ENCODE measurements at regions not wholly inside any gene's neighbourhood (a gene's known extent, or its start where the extent isn't known, plus 50 kb on each side); places are given as distances from the start of the nearest gene placed in this dataset.

GRCh38 chr6:27678469-27678868 lies 205.6 kb upstream of the ZNF184 start:
- peaks cover 19% of the 10 kb centered on the region for H3K23me2 ChIP-seq (ENCODE audit: insufficient read length, low read depth, low read length, poor library complexity, severe bottlenecking)
- no peak for DNase-seq
- TF ChIP-seq, protein P1, sequence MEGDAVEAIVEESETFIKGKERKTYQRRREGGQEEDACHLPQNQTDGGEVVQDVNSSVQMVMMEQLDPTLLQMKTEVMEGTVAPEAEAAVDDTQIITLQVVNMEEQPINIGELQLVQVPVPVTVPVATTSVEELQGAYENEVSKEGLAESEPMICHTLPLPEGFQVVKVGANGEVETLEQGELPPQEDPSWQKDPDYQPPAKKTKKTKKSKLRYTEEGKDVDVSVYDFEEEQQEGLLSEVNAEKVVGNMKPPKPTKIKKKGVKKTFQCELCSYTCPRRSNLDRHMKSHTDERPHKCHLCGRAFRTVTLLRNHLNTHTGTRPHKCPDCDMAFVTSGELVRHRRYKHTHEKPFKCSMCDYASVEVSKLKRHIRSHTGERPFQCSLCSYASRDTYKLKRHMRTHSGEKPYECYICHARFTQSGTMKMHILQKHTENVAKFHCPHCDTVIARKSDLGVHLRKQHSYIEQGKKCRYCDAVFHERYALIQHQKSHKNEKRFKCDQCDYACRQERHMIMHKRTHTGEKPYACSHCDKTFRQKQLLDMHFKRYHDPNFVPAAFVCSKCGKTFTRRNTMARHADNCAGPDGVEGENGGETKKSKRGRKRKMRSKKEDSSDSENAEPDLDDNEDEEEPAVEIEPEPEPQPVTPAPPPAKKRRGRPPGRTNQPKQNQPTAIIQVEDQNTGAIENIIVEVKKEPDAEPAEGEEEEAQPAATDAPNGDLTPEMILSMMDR (conservative IDR thresholded peaks at IDR 0.05) = no peak
- Mint-ChIP-seq H3K4me1 (peaks cover 18 to 22% of the 10 kb centered on the region in 2 experiments), H3K27ac (no peak overlapping the region), H3K9me3 (no peaks in the 10 kb centered on the region; a peak in 1 of 5 replicates), H3K27me3 (ENCODE audit: low read depth) (peaks cover 77% of the 10 kb centered on the region), H3K4me3 (peak overlapping the region in 1 of 2 experiments; percentile 88; a peak in 3 of 5 replicates), H3K36me3 (ENCODE audit: insufficient read depth in 1 of 3, low read depth in 3 of 3) (no peaks in the 10 kb centered on the region)
- no peaks in the 10 kb centered on the region for H3K4me1 ChIP-seq (ENCODE audit: insufficient read depth, low read length)
- no peak overlapping the region for H2BK5ac ChIP-seq (ENCODE audit: insufficient read length, low read length)
- no peak overlapping the region for H4K5ac ChIP-seq (ENCODE audit: insufficient read length, low read depth, low read length)
- H2AK5ac ChIP-seq (ENCODE audit: insufficient read length, low read length) = no peak overlapping the region
- H3K14ac ChIP-seq (ENCODE audit: insufficient read depth, low read length) = no peak overlapping the region
- no peak overlapping the region for H3K56ac ChIP-seq (ENCODE audit: insufficient read length, low read depth, low read length)
- no peak overlapping the region for H2BK12ac ChIP-seq (ENCODE audit: insufficient read length, low read depth, low read length)
- H3K27me3 ChIP-seq (ENCODE audit: insufficient read depth, low read length) = peaks cover 16% of the 10 kb centered on the region; the same call in 1 of the 2 replicates
- H3K9me3 ChIP-seq (ENCODE audit: control insufficient read depth, low read depth, low read length) = no peaks in the 10 kb centered on the region
- H3K18ac ChIP-seq (ENCODE audit: insufficient read length, low read depth, low read length) = no peak overlapping the region
- H3K27ac ChIP-seq (ENCODE audit: insufficient read length, low read depth, low read length) = no peak overlapping the region
- H3K4ac ChIP-seq (ENCODE audit: low read depth, low read length) = no peak overlapping the region
- no peaks in the 10 kb centered on the region for H3K79me1 ChIP-seq (ENCODE audit: insufficient read depth, low read depth, low read length, poor library complexity, severe bottlenecking)
- no peak overlapping the region for H3T11ph ChIP-seq (ENCODE audit: low read length)
- H2BK15ac ChIP-seq (ENCODE audit: low read depth, low read length) = no peak overlapping the region
- no peak overlapping the region for H3K4me2 ChIP-seq (ENCODE audit: insufficient read depth, insufficient read length, low read length)
- H3K79me2 ChIP-seq (ENCODE audit: insufficient read depth, low read length) = no peaks in the 10 kb centered on the region
- no peak overlapping the region for H4K91ac ChIP-seq (ENCODE audit: insufficient read length, low read depth, low read length)
- H3K23ac ChIP-seq (ENCODE audit: insufficient read length, low read depth, low read length) = no peak overlapping the region
- H3K9ac ChIP-seq (ENCODE audit: extremely low read depth, insufficient read length, low read length) = no peak overlapping the region
- H2BK20ac ChIP-seq (ENCODE audit: low read depth, low read length, poor library complexity, severe bottlenecking) = no peak overlapping the region
- H4K8ac ChIP-seq (replicated peaks; ENCODE audit: insufficient read length, low read depth, low read length) = no peak overlapping the region
- WGBS (ENCODE audit: extremely low coverage, insufficient read length, low lambda C conversion rate) = no CpG with 5 or more reads among the region's 5 CpGs
- H2BK120ac ChIP-seq (ENCODE audit: low read depth, low read length, poor library complexity, severe bottlenecking) = no peak overlapping the region
- H4K20me1 ChIP-seq (ENCODE audit: control insufficient read depth, insufficient read depth, insufficient read length) = no peaks in the 10 kb centered on the region
- no peak overlapping the region for H2AFZ ChIP-seq (ENCODE audit: low read length)
